GM21360 (cell line): ENCODE measurements at regions not wholly inside any gene's neighbourhood (a gene's known extent, or its start where the extent isn't known, plus 50 kb on each side); places are given as distances from the start of the nearest gene placed in this dataset.

Experiments used
- ATAC-seq: cut with Tn5 transposase; IDR thresholded peaks from one replicate; pipeline ENCODE4 v1.9.1; 2021; ENCODE audit warnings: mild to moderate bottlenecking, moderate library complexity; ENCODE audit not compliant: unreplicated experiment

GRCh38 chr4:11487139-11487538, 58.4 kb upstream of the HS3ST1 start:
- ATAC-seq = no peak

GRCh38 chr4:11485926-11486325, 57.2 kb upstream of the HS3ST1 start:
- no peak for ATAC-seq

GRCh38 chr4:11484531-11484930, 55.8 kb upstream of the HS3ST1 start:
- no peak for ATAC-seq

- no peak for ATAC-seq
These were observed 54.4 kb upstream of the HS3ST1 start for GRCh38 chr4:11483046-11483445.

- ATAC-seq = peak; percentile 95
These were observed 52.0 kb upstream of the HS3ST1 start for GRCh38 chr4:11480683-11481082.
